ENCODE measurements at regions not wholly inside any gene's neighbourhood (a gene's known extent, or its start where the extent isn't known, plus 50 kb on each side); places are given as distances from the start of the nearest gene placed in this dataset.

- WGBS, 2 experiments (ENCODE audit: extremely low coverage in 2 of 2, insufficient read length in 1 of 2) = no CpG with 5 or more reads among the region's 2 CpGs
- Histone ChIP-seq H4K20me1 (ENCODE audit: insufficient read depth, low read length) (no peaks in the 10 kb centered on the region), H4K8ac (ENCODE audit: low read depth in 2 of 2, low read length in 2 of 2) (no peak overlapping the region), H3K4me3 (ENCODE audit: insufficient read depth, low read depth, low read length) (no peak overlapping the region), H3K18ac (ENCODE audit: low read depth, low read length) (no peak overlapping the region), H3K23ac (ENCODE audit: low read depth, low read length) (no peak overlapping the region), H4K5ac (ENCODE audit: low read depth, low read length) (no peak overlapping the region), H3K79me1 (ENCODE audit: low read depth in 1 of 2, low read length in 2 of 2) (no peaks in the 10 kb centered on the region), H3K4me1 (ENCODE audit: control insufficient read depth, insufficient read depth, low read length) (no peaks in the 10 kb centered on the region), H3K4me2 (ENCODE audit: low read depth, low read length) (no peak overlapping the region), H2AFZ (replicated peaks; ENCODE audit: low read length, poor library complexity) (no peak overlapping the region), H3K36me3 (ENCODE audit: control insufficient read depth, insufficient read depth, low read length) (no peaks in the 10 kb centered on the region), H3K56ac (ENCODE audit: extremely low read depth, insufficient read depth, low read length) (no peak overlapping the region), H2BK15ac (ENCODE audit: low read depth, low read length) (no peak overlapping the region), H3K4ac (ENCODE audit: low read depth, low read length) (no peak overlapping the region), H3K27ac (ENCODE audit: insufficient read depth, low read length) (no peak overlapping the region), H2BK20ac (ENCODE audit: low read depth, low read length) (no peak overlapping the region), H2AK9ac (replicated peaks; ENCODE audit: low read depth, low read length, poor library complexity) (no peak overlapping the region), H2BK5ac (ENCODE audit: low read depth, low read length, poor library complexity, severe bottlenecking) (no peak overlapping the region), H3K27me3 (ENCODE audit: control insufficient read depth, insufficient read depth, low read length) (no peaks in the 10 kb centered on the region), H3K9ac (ENCODE audit: low read depth, low read length) (no peak overlapping the region), H3K9me3 (ENCODE audit: control insufficient read depth, insufficient read depth, low read length) (no peaks in the 10 kb centered on the region), H2AK5ac (ENCODE audit: low read depth, low read length) (no peak overlapping the region), H3K9me1 (ENCODE audit: insufficient read depth, low read length) (no peaks in the 10 kb centered on the region), H4K91ac (ENCODE audit: insufficient read depth, low read depth, low read length) (no peak overlapping the region), H3K14ac (replicated peaks; ENCODE audit: low read depth, low read length) (no peak overlapping the region), H2BK120ac (ENCODE audit: low read depth, low read length) (no peak overlapping the region)
- no TSS peak for BruUV-seq (replicated peaks)
- TF ChIP-seq RFX5 (IDR thresholded peaks at IDR 0.05; ENCODE audit: low read depth, low read length) (no peak), SMC3 (IDR thresholded peaks at IDR 0.05; ENCODE audit: low read depth, low read length) (no peak), MAZ (IDR thresholded peaks at IDR 0.05; ENCODE audit: borderline replicate concordance, low read depth, low read length) (no peak), NFE2L2 (IDR thresholded peaks at IDR 0.05; ENCODE audit: low read depth, low read length) (no peak), RAD21 (IDR thresholded peaks at IDR 0.05; ENCODE audit: low read length) (no peak), BHLHE40 (IDR thresholded peaks at IDR 0.05; ENCODE audit: low read depth, low read length) (no peak), CHD1 (IDR thresholded peaks at IDR 0.05; ENCODE audit: low read depth, low read length) (no peak), RCOR1 (IDR thresholded peaks at IDR 0.05; ENCODE audit: insufficient replicate concordance, low read length) (no peak), CEBPB (IDR thresholded peaks at IDR 0.05; ENCODE audit: low read depth, low read length) (no peak), ELK1 (IDR thresholded peaks at IDR 0.05; ENCODE audit: borderline replicate concordance, low read depth, low read length) (no peak), MXI1 (IDR thresholded peaks at IDR 0.05; ENCODE audit: borderline replicate concordance, low read depth, low read length) (no peak), FOS (IDR thresholded peaks at IDR 0.05; ENCODE audit: low read depth, low read length) (no peak), USF2 (IDR thresholded peaks at IDR 0.05; ENCODE audit: low read depth, low read length) (no peak), CTCF (conservative IDR thresholded peaks at IDR 0.05; ENCODE audit: low read depth, low read length) (no peak), POLR2A (IDR thresholded peaks at IDR 0.05; ENCODE audit: low read depth, low read length) (no peak)
- intact Hi-C loops (cut with micrococcal nuclease) (no loop called here), in situ Hi-C loops (cut with MboI; ENCODE audit: low sequenced_read_pairs) (no loop called here), dilution Hi-C loops (cut with HindIII; ENCODE audit: low sequenced_read_pairs, unreplicated experiment) (no loop called here)
- ChIA-PET POLR2A (ENCODE audit: unreplicated experiment) (no interaction called here), CTCF (no interaction called here)
- ATAC-seq (ENCODE audit: low read depth) (no peak), DNase-seq (no peak)
Observed at GRCh38 chr20:58037631-58038030, 190.8 kb downstream of the ANKRD60 start.

All from IMR-90 (cell line).